GM19035 (cell line): ENCODE measurements at regions not wholly inside any gene's neighbourhood (a gene's known extent, or its start where the extent isn't known, plus 50 kb on each side); places are given as distances from the start of the nearest gene placed in this dataset.
A peak's percentile ranks its signal among the peaks of the same experiment; 100 is the strongest.

Experiments used
- ATAC-seq: cut with Tn5 transposase; IDR thresholded peaks from one replicate; pipeline ENCODE4 v1.9.1; 2021; ENCODE audit not compliant: unreplicated experiment

- no peak for ATAC-seq
Measured at GRCh38 chr2:220930271-220931076, 641.6 kb downstream of the EPHA4 start.

GRCh38 chr2:220931491-220931890 is 640.6 kb downstream of the EPHA4 start:
- ATAC-seq = no peak

- no peak for ATAC-seq
Measured at GRCh38 chr2:220932041-220932440, 640.1 kb downstream of the EPHA4 start.

- ATAC-seq = peak; percentile 80
Measured at GRCh38 chr2:220935789-220936321, 636.2 kb downstream of the EPHA4 start.

GRCh38 chr2:220936641-220937197 is 635.4 kb downstream of the EPHA4 start:
- ATAC-seq = no peak

- no peak for ATAC-seq
Measured at GRCh38 chr2:220937245-220937644, 634.9 kb downstream of the EPHA4 start.

GRCh38 chr2:220940646-220941045 is 631.5 kb downstream of the EPHA4 start:
- no peak for ATAC-seq

GRCh38 chr2:220941683-220942082 is 630.4 kb downstream of the EPHA4 start:
- ATAC-seq = no peak

- ATAC-seq = no peak
Measured at GRCh38 chr2:220946552-220946951, 625.6 kb downstream of the EPHA4 start.

- ATAC-seq = no peak
Measured at GRCh38 chr2:220948579-220948978, 623.5 kb downstream of the EPHA4 start.

GRCh38 chr2:220949466-220949865 is 622.6 kb downstream of the EPHA4 start:
- no peak for ATAC-seq

GRCh38 chr2:220955776-220956175 is 616.3 kb downstream of the EPHA4 start:
- ATAC-seq = no peak

GRCh38 chr2:220956429-220956828 is 615.7 kb downstream of the EPHA4 start:
- ATAC-seq = no peak

GRCh38 chr2:220959391-220959802 is 612.7 kb downstream of the EPHA4 start:
- no peak for ATAC-seq

GRCh38 chr2:220961143-220961860 is 610.8 kb downstream of the EPHA4 start:
- no peak for ATAC-seq

GRCh38 chr2:220962556-220962955 is 609.5 kb downstream of the EPHA4 start:
- no peak for ATAC-seq

- no peak for ATAC-seq
Measured at GRCh38 chr2:220963076-220963475, 609.0 kb downstream of the EPHA4 start.

- no peak for ATAC-seq
Measured at GRCh38 chr2:220963930-220964329, 608.2 kb downstream of the EPHA4 start.

- ATAC-seq = no peak
Measured at GRCh38 chr2:220966636-220967035, 605.5 kb downstream of the EPHA4 start.

GRCh38 chr2:220969348-220969747 is 602.8 kb downstream of the EPHA4 start:
- ATAC-seq = no peak

GRCh38 chr2:220980966-220981675 is 591.0 kb downstream of the EPHA4 start:
- ATAC-seq = no peak
